ENCODE measurements at regions not wholly inside any gene's neighbourhood (a gene's known extent, or its start where the extent isn't known, plus 50 kb on each side); places are given as distances from the start of the nearest gene placed in this dataset.
"Not testable (repeated sequence)": the region's sequence is repeated elsewhere in the genome, so short reads cannot be mapped to it uniquely, and the experiment has no call there.

DNA sequence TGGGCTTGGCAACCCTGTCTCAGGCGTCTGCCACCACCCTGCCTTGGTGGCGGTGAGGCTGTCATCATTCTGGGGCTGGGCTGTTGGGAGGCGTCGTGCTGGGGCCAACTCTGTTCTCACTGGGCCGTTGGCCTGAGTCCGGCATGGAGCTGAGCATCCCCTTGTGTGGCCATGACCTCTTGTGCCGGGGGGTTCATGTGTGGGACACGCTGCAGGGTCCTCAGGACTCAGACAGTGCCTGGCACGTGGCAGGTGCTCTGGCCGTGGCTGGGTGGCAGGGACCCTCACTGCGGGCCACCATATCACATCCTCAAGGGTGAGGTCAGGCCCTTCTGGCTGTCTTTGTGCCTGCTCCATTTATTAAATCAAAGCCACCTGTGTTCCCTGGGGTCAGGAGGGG, 197.4 kb downstream of the BANP start:
- peak; percentile 46 for DNase-seq

- peak; percentile 17 for DNase-seq
These were observed 197.9 kb downstream of the BANP start for GRCh38 chr16:88149158-88149603.

DNA sequence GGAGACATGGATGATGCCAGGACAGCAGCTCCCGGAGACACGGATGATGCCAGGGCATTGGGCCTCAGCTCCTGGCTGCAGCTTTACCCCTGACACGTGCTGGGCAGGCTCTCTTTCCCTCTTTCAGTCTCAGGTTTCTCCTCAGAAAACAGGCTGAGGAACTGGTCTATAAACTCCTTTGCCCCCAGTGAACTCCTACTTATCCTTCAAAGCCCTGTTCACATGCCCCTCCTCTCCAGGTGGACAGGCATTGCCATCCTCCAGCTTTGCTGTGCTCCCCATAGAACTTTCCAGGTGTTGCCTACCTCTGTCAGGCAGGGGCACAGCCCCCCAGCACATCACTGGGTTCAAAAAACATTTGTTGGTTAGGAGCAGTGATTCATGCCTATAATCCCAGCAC, 198.4 kb downstream of the BANP start:
- DNase-seq, result peak; percentile 27

DNA sequence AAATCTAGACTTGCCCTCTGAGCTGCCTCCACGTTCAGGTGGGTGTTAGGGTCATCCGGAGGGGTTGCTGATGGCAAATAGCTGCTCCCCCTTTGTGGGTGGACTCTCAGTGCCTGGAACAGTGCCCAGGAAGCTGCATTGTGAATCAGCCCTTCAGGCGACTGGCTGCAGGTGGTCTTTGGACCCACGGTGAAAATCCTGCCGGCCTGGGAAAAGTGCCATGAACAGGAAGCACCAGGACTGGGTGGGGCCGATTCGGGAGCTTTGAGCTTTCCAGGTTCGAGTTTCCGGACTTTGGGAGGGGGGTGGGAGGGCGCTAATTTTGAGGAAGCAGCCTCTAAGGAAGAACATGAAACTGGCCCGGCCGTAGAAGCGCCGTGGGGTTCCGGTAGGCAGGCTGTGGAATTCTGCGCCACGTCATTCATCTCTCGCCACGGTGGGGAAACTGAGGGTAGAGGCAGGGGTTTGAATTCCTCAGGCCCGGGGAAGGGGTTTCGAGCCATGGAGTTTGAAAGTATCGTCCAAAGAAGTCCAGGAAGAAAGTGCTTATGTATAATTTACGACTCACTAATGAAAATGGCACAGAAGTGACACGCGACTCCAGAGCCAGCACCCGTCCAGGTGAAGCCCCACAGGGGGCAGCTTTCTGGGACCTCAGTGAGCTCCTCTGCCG, 199.4 kb downstream of the BANP start:
- peak; percentile 13 for DNase-seq

GRCh38 chr16:88151129-88151499, 199.9 kb downstream of the BANP start:
- peak; percentile 61 for DNase-seq

- DNase-seq, result peak; percentile 27
These were observed 200.9 kb downstream of the BANP start for GRCh38 chr16:88151859-88152843.

- DNase-seq, result peak; percentile 44
These were observed 201.6 kb downstream of the BANP start for GRCh38 chr16:88152879-88153278.

DNA sequence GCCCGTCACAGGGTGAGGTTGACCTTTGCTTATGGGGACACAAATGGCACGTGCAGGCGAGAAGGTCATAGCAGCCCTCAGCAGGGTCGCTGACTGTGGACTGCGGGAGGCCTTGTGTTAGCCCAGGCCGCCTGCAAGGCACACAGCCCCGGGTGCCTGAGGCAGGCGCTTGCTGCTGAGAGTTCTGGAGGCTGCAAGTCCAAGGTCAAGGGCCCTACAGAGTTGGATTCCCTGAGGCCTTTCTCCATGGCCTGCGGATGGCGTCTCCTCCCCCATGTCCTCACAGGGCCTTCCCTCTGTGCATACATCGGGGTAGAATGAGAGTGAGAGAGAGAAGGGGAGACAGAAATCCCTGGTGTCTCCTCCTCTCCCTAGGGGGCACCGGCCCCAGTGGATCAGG, 202.3 kb downstream of the BANP start:
- DNase-seq, result peak; percentile 60

GRCh38 chr16:88154886-88155285, 203.7 kb downstream of the BANP start:
- DNase-seq, result peak; percentile 47

GRCh38 chr16:88155681-88156080, 204.4 kb downstream of the BANP start:
- DNase-seq, result peak; percentile 45

- DNase-seq, result peak; percentile 39
These were observed 205.5 kb downstream of the BANP start for GRCh38 chr16:88156640-88157283.

DNA sequence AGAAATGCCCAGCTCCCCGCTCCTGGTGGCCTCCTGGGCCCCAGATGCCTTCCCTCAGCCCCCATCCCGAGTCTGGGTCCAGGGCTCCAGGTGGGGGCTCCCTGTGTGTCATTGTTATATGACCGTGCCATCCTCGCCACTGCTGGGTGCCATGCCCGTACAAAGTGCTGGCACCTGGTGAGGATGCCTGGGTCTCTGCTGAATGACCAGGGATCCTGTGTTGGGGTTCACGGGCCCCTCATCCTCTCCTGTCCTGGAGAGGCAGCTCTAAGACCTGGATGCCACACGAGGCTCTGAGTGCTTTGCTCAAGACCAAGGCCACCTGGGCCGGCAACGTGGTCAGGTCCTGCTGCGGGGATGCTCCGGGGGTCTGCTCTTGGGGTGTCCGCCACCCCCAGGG, 206.5 kb downstream of the BANP start:
- peak; percentile 13 for DNase-seq

DNA sequence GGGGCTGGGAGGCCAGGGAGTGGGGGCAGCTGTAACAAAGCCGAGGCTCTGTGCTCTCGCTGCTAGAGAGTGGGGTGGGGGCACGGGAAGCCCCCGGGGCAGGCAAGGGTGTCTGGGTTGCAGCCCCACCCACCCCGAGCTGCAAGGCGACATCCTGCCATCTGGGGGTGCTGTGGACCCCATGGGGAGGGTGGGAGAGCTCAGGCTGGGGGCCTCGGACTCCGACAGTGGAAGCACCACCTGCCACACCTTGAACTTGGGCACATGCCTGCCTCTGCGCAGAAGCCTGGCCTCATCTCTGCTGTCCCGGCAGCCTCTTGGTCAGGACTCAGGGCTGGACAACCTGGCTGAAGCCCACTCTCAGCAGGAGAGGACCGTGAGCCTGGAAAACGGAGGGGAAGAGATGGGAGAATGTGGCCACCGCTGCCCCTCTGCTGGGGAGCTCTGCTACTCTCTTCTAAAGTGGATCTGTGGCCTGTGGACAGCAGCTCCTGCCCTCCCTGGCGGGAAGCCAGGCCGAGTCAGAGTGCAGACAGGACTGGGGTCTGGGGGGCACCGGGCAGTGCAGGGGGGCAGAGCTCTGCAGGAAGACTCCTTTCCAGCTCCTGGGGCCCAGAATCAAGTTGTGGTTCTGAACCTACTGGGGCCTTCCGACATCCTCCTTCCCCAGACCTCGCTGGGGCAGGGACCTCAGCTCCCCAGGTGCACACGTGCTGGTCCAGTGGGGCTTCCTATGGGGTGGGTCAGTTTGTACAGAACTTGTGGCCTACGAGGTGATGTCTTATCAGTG, 207.2 kb downstream of the BANP start:
- peak; percentile 44 for DNase-seq

DNA sequence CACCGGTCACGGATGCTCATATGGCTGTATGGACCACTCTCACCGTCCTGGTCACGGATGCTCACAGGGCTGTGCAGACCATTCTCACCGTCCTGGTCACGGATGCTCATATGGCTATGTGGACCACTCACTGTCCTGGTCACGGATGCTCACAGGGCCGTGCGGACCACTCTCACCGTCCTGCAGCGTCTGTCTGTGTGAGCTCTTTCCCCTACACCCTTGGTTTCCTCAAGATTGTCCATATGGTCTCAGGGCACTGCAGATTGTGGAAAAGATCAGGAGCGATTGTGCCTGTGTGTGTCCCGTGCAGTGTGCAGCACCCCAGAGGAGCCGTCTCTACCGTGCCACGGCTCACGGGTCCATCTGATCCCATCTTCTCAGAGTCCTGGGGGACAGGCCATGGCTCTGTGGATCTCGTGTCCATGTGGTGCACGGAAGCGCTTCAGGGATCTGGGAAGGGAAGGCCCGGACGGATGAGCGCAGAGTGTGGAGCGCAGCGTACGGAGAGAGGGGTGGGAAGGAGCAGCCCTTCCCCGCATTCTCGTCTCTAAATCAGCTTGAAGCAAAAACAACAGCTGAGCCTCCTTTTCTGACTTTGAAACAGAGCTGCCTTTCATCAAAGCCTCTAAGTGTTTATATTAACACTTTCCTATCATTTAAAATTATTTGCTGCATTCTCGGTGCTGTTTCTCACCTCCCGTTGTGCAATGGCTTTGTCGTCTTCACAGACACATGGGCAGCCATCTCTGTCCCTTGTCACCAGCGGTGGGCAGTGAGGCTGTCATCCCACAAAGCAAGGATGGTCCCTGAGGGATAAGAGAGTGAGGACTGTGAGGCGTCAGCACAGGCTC, 208.0 kb downstream of the BANP start:
- peak; percentile 48 for DNase-seq

DNA sequence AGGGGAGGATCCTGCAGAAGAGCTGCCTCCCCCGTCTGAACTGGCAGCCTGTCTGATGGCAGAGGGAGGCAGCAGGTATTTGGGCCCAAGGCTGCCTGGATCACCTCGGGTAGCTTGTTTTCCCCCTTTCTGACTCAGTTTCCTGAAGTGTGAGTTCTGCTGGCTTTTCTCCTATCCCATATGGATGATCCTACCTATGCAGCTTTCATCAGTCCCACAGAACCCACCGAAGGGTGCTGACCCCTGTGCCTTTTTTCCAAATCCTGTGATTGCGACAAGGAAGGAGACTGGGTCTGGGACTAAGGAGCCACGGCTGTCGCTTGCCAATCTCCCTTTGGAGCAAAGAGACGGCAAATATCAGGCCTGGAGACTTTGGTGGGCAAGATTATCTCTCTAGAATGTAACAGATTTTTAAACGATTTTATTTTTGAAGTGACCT, 208.7 kb downstream of the BANP start:
- DNase-seq, result peak; percentile 2

DNA sequence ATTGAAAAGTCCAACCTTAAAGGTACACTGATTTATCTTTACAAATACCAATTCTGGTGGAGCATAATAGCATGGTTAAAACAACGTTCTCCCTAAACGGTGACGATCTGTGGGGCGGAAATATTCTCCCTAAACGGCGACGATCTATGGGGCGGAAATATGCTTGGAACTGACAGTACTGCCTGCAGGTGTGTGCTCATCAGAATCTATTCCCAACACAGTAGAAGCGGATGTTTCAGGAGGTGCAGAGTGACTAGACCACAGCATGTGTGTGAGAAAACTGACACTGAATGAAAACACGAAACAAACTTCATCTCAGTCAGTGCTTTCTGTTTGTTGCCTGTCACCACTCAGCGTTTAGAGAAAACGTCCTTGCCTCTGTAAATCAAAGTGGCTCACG, 210.0 kb downstream of the BANP start:
- DNase-seq, result peak; percentile 31

DNA sequence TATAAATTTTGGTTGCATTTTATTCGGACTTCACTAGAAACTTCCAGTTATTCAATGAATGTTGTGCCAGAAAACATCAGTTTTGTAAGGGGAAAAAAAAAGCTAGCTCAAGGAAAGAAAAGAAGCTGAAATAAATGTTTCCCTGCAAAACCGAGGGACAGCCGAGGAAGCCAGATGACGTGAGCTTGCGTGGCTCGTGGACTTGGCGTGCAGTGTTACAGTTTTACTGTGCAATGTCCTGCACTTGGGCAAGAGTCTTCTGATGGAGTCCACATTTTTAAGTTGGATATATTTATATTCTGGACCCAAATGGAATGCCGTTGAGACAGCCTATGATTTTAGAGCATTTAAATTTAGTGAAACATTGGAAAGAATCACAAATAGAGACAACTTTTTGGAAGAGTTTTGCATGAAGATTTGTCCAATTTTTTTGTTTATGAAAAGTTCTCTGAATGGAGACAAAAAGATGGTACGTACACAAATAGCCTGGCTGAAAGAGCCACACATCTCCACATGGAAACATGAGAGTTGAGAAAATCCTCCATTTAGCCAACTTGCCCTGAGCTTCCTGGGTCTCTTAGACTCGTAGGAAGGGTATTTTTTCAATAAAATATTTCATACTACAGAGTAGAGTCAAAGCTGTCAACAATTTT, 210.5 kb downstream of the BANP start:
- DNase-seq, result peak; percentile 9

GRCh38 chr16:88162778-88163177, 211.5 kb downstream of the BANP start:
- DNase-seq, result not testable (repeated sequence)

DNA sequence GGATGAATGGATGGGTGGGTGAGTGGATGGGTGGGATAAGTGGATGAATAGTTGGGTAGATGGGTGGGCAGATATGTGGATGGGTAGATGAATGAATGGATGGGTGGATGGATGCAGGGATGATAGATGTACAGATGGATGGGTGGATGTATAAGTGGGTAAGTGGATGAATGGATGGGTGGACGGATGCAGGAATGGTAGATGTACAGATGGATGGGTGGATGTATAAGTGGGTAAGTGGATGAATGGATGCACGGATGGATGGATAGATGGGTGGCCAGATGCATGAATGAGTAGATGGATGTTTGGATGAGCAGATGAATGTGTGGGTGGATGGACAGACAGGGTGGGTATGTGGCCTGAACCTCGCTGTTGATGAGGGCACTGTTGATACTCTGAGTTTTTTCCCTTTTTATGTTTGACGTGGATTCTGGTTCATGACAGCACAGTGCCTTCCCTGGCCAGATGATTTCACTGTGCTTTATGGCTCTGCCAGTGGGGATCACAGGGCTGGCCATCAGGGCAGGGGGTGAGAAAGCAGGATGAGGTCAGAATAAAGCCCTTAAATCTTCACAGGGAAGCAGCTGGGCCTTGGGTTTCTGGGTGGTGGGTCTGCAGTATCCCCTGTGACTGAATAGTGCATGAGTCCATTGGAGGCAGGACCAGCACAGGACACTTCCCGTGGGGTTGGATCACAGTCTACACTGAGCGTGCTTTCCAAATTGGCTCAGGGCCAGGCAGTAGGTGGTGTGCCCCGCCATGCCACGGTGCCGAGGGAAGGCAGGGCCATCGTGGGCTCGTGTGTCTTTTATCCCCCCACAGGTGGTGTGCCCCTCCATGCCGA, 213.2 kb downstream of the BANP start:
- peak; percentile 46 for DNase-seq

GRCh38 chr16:88165040-88165544, 213.9 kb downstream of the BANP start:
- DNase-seq, result peak; percentile 43
